PC-3 (cell line): ENCODE measurements at regions not wholly inside any gene's neighbourhood (a gene's known extent, or its start where the extent isn't known, plus 50 kb on each side); places are given as distances from the start of the nearest gene placed in this dataset.

Source experiments
- ATAC-seq: fragments of 200-7000 bp; cut with Tn5 transposase; 2 replicates; pipeline ENCODE4 v1.9.1; 2020; ENCODE audit warnings: mild to moderate bottlenecking, moderate library complexity
- BruUV-seq: library from RNA; stranded (reverse); fragments of 400-500 nt; replicated peaks from 2 replicates; lab custom pipeline; 2021; lab: Mats Ljungman, UMichigan
- CTCF ChIA-PET: fragments of 300-600 bp; sonication (Branson Sonifier 250); formaldehyde crosslinking; loops from one replicate; lab custom pipeline; 2022; ENCODE audit warnings: antibody characterized with exemption; lab: Charles Lee
- POLR2A ChIA-PET: fragments of 300-600 bp; sonication (Branson Sonifier 250); formaldehyde crosslinking; loops from one replicate; lab custom pipeline; 2022; ENCODE audit warnings: antibody characterized with exemption; ENCODE audit not compliant: unreplicated experiment; lab: Charles Lee
- DNase-seq: peaks from one replicate; pipeline ENCODE4 v3.0.0-alpha.2; 2015
- H2AFZ ChIP-seq: fragments of 300-600 bp; sonication (generic); 2 replicates; pipeline ENCODE4 v1.6.0; 2016; ENCODE audit warnings: antibody characterized with exemption, low read length
- H3F3A ChIP-seq: fragments of 300-600 bp; sonication (generic); one replicate; pipeline ENCODE4 v1.6.0; 2017; ENCODE audit warnings: antibody characterized with exemption, low read length, control low read depth, mild to moderate bottlenecking; ENCODE audit not compliant: unreplicated experiment
- H3K27ac ChIP-seq: fragments of 300-600 bp; sonication (generic); 2 replicates; pipeline ENCODE4 v1.5.1; 2016; ENCODE audit warnings: mild to moderate bottlenecking, low read length
- H3K27me3 ChIP-seq: fragments of 300-600 bp; sonication (generic); 2 replicates; pipeline ENCODE4 v1.6.1; 2016; ENCODE audit warnings: low read length, mixed read lengths
- H3K36me3 ChIP-seq: fragments of 300-600 bp; sonication (generic); 2 replicates; pipeline ENCODE4 v1.6.1; 2016; ENCODE audit warnings: low read depth, mixed run types, low read length, mixed read lengths
- H3K4me1 ChIP-seq: fragments of 300-600 bp; sonication (generic); 2 replicates; pipeline ENCODE4 v1.5.1; 2016; ENCODE audit warnings: low read length; ENCODE audit not compliant: insufficient read depth
- H3K4me2 ChIP-seq: fragments of 300-600 bp; sonication (generic); 2 replicates; pipeline ENCODE4 v1.6.0; 2016; ENCODE audit warnings: low read length
- H3K4me3 ChIP-seq: fragments of 300-600 bp; sonication (generic); 2 replicates; pipeline ENCODE4 v1.5.1; 2016; ENCODE audit warnings: mild to moderate bottlenecking, low read length, mixed read lengths
- H3K79me2 ChIP-seq: fragments of 300-600 bp; sonication (generic); 2 replicates; pipeline ENCODE4 v1.6.1; 2017; ENCODE audit warnings: low read length, mixed read lengths
- H3K9ac ChIP-seq: fragments of 300-600 bp; sonication (generic); 2 replicates; pipeline ENCODE4 v1.6.0; 2016; ENCODE audit warnings: mild to moderate bottlenecking, low read length
- H3K9me2 ChIP-seq: fragments of 300-600 bp; sonication (generic); replicated peaks from 2 replicates; pipeline ENCODE4 v1.6.1; 2016; ENCODE audit warnings: mixed run types, low read length, mixed read lengths
- H3K9me3 ChIP-seq: fragments of 300-600 bp; sonication (generic); 2 replicates; pipeline ENCODE4 v1.6.1; 2016; ENCODE audit warnings: low read length, mixed read lengths
- H4K20me1 ChIP-seq: fragments of 300-600 bp; sonication (generic); 2 replicates; pipeline ENCODE4 v1.6.1; 2016; ENCODE audit warnings: low read length, mixed read lengths
- CTCF ChIP-seq: fragments of 300-600 bp; sonication (generic); conservative IDR thresholded peaks from 2 replicates; pipeline ENCODE4 v1.5.1; 2017; ENCODE audit warnings: antibody characterized with exemption, low read depth, mild to moderate bottlenecking, low read length
- EZH2 ChIP-seq: fragments of 300-600 bp; sonication (generic); IDR thresholded peaks from one replicate; pipeline ENCODE4 v1.6.1; 2017; ENCODE audit warnings: antibody characterized with exemption, mild to moderate bottlenecking, low read length; ENCODE audit not compliant: unreplicated experiment
- EZH2phosphoT487 ChIP-seq: fragments of 300-600 bp; sonication (generic); IDR thresholded peaks from 2 replicates; pipeline ENCODE4 v1.6.1; 2018; ENCODE audit warnings: mild to moderate bottlenecking, antibody characterized with exemption, low read length, borderline replicate concordance
- intact Hi-C: fragments of 100-400 bp; cut with micrococcal nuclease; formaldehyde crosslinking; loops from 2 replicates; pipeline ENCODE4 v1.9.0; 2023

DNA sequence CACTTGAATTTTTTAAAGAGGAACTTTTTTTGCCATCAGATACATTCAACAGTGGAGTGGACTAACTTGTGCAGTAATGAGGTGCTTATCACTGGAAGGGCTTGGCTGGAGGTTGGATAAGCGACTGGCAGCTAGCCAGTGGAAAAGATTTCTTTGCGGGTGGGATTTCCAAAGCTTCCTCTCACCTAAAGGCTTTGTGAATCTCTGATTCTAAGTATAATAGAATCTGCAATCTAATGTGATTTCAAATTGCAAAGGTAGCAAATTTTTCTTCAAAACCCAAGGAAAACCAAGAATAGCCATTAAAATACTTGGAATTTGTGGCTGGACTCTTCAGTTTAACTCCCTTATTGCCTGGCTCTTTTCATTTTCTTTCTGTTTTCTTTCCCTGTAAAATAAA is 460.4 kb upstream of the MARCKS start:
- ChIA-PET POLR2A (no interaction called here), CTCF (no interaction called here)

DNA sequence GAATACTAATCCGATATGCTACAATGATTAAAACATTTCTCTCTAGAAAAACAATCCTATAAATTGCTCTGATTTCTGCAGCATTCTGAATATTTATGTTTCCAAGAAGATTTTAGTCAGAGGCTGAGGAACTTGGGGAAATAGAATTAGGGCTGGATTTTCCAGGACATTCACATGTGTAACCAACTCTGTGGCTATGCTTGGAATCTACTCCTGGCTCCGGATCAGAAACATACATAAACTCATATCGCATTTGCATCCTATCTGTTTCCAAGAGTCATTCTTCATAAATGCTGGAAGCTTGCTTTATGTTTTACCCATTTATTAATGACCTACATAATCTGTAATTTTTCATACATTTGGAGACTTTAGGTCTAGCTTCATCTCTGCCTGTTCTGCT is 459.9 kb upstream of the MARCKS start:
- Histone ChIP-seq H3K4me2 (no peak overlapping the region), H3K79me2 (no peaks in the 10 kb centered on the region), H4K20me1 (no peaks in the 10 kb centered on the region), H3K4me1 (no peaks in the 10 kb centered on the region), H3K36me3 (no peaks in the 10 kb centered on the region), H3K9me3 (no peaks in the 10 kb centered on the region), H3K4me3 (no peak overlapping the region), H3K27me3 (no peaks in the 10 kb centered on the region), H3F3A (no peaks in the 10 kb centered on the region), H3K9ac (no peak overlapping the region), H3K27ac (no peak overlapping the region), H3K9me2 (no peaks in the 10 kb centered on the region), H2AFZ (no peak overlapping the region)
- no peak for TF ChIP-seq EZH2
- TF ChIP-seq CTCF = no peak
- no peak for TF ChIP-seq EZH2phosphoT487
- CTCF ChIA-PET = no interaction called here
- POLR2A ChIA-PET = no interaction called here
- BruUV-seq = no TSS peak
- intact Hi-C loops = no loop called here
- DNase-seq (no peak), ATAC-seq (no peak)

More for the DNA sequence above, 460.4 kb upstream of the MARCKS start:
- Histone ChIP-seq H3K9me2 (no peaks in the 10 kb centered on the region), H3K4me1 (no peaks in the 10 kb centered on the region), H3K36me3 (no peaks in the 10 kb centered on the region), H3K79me2 (no peaks in the 10 kb centered on the region), H3K4me3 (no peak overlapping the region), H3K9me3 (no peaks in the 10 kb centered on the region), H3K27ac (no peak overlapping the region), H3K4me2 (no peak overlapping the region), H2AFZ (no peak overlapping the region), H4K20me1 (no peaks in the 10 kb centered on the region), H3K9ac (no peak overlapping the region), H3K27me3 (no peaks in the 10 kb centered on the region), H3F3A (no peaks in the 10 kb centered on the region)
- intact Hi-C loops = no loop called here
- BruUV-seq = no TSS peak
- no peak for DNase-seq
- ATAC-seq = no peak
- TF ChIP-seq CTCF (no peak), EZH2phosphoT487 (no peak), EZH2 (no peak)

- CTCF ChIA-PET = no interaction called here
- H2AFZ ChIP-seq = no peak overlapping the region
- DNase-seq = no peak
- no peak overlapping the region for H3K4me2 ChIP-seq
- TF ChIP-seq CTCF (no peak), EZH2phosphoT487 (no peak), EZH2 (no peak)
- no peak for ATAC-seq
- no peaks in the 10 kb centered on the region for H3K4me1 ChIP-seq
- BruUV-seq = no TSS peak
- H3K27ac ChIP-seq = no peak overlapping the region
- no peaks in the 10 kb centered on the region for H3K9me3 ChIP-seq
- H4K20me1 ChIP-seq = no peaks in the 10 kb centered on the region
- no peak overlapping the region for H3K9ac ChIP-seq
- H3K9me2 ChIP-seq = no peaks in the 10 kb centered on the region
- no peaks in the 10 kb centered on the region for H3K79me2 ChIP-seq
- POLR2A ChIA-PET = no interaction called here
- H3K27me3 ChIP-seq = no peaks in the 10 kb centered on the region
- H3K4me3 ChIP-seq = no peak overlapping the region
- H3F3A ChIP-seq = no peaks in the 10 kb centered on the region
- intact Hi-C loops = no loop called here
- no peaks in the 10 kb centered on the region for H3K36me3 ChIP-seq
These were observed 455.9 kb upstream of the MARCKS start for GRCh38 chr6:113401231-113401630.
